A549 (cell line): ENCODE measurements at regions not wholly inside any gene's neighbourhood (a gene's known extent, or its start where the extent isn't known, plus 50 kb on each side); places are given as distances from the start of the nearest gene placed in this dataset.

Experiments used
- CEBPB ChIP-seq, 2 experiments: fragments of >200 bp in 1 of 2; sonication (Bioruptor Twin) in 1 of 2; formaldehyde crosslinking in 1 of 2; IDR thresholded peaks; 2 replicates each; pipeline ENCODE4 v1.6.1; 2012 to 2016
- CHD2 ChIP-seq: fragments of 150-350 bp; IDR thresholded peaks from 2 replicates; pipeline ENCODE4 v1.6.1; 2014; ENCODE audit warnings: low read length; ENCODE audit not compliant: partially characterized antibody
- CTCF ChIP-seq: fragments of >200 bp; sonication (Bioruptor Twin); formaldehyde crosslinking; IDR thresholded peaks from 3 replicates; pipeline ENCODE4 v1.5.1; 2016
- ELK1 ChIP-seq: fragments of 150-350 bp; IDR thresholded peaks from 2 replicates; pipeline ENCODE4 v1.6.1; 2014; ENCODE audit warnings: low read depth, mild to moderate bottlenecking, low read length
- ESRRA ChIP-seq: fragments of 150-350 bp; IDR thresholded peaks from 2 replicates; pipeline ENCODE4 v1.6.1; 2014; ENCODE audit warnings: mild to moderate bottlenecking, low read length, borderline replicate concordance
- FOSB ChIP-seq: fragments of 250-450 bp; sonication (Bioruptor Pico); IDR thresholded peaks from 2 replicates; pipeline ENCODE4 v1.5.0; 2020; ENCODE audit warnings: mild to moderate bottlenecking, moderate library complexity
- JUN ChIP-seq, 2 experiments: fragments of >200 bp; sonication (Bioruptor Twin); formaldehyde crosslinking; IDR thresholded peaks; 2 replicates in 1 of 2; 3 replicates in 1 of 2; pipeline ENCODE4 v1.6.1; 2016 to 2017
- KDM1A ChIP-seq: fragments of 200-600 bp; sonication (generic); IDR thresholded peaks from 2 replicates; pipeline ENCODE4 v1.6.1; 2016; ENCODE audit warnings: low read depth, mild to moderate bottlenecking
- POLR2A ChIP-seq: IDR thresholded peaks from 2 replicates; pipeline ENCODE4 v1.6.1; 2012; ENCODE audit warnings: mild to moderate bottlenecking, low read length
- RCOR1 ChIP-seq: fragments of 150-350 bp; IDR thresholded peaks from 2 replicates; pipeline ENCODE4 v1.6.1; 2014; ENCODE audit warnings: antibody characterized with exemption, low read length, low read depth

- TF ChIP-seq CTCF (no peak), JUN (IDR thresholded peaks at IDR 0.05) (no peak), CEBPB (IDR thresholded peaks at IDR 0.05) (no peak), FOSB (CRISPR knock-in tag) (no peak), RCOR1 (no peak), POLR2A (no peak), CHD2 (no peak), ESRRA (no peak), ELK1 (no peak), KDM1A (no peak)
Observed at GRCh38 chr9:23044549-23044948, 597.9 kb downstream of the DMRTA1 start.
